ENCODE measurements at regions not wholly inside any gene's neighbourhood (a gene's known extent, or its start where the extent isn't known, plus 50 kb on each side); places are given as distances from the start of the nearest gene placed in this dataset.

- H3K4me3 ChIP-seq: no peak overlapping the region
- intact Hi-C loops (cut with micrococcal nuclease): no loop called here
- no peaks in the 10 kb centered on the region for H3K36me3 ChIP-seq
- no peaks in the 10 kb centered on the region for H3K27me3 ChIP-seq (ENCODE audit: low read depth)
- no peaks in the 10 kb centered on the region for H3K9me3 ChIP-seq (replicated peaks)
- DNase-seq: peak; percentile 14
- no peak overlapping the region for H3K27ac ChIP-seq (replicated peaks)
- TF ChIP-seq CTCF (IDR thresholded peaks at IDR 0.05; ENCODE audit: borderline replicate concordance): no peak
- H3K4me1 ChIP-seq: peaks cover 5% of the 10 kb centered on the region
Observed at GRCh38 chr17:77856551-77857305, 101.8 kb upstream of the TNRC6C start.

GRCh38 chr17:77857306-77857555, 101.3 kb upstream of the TNRC6C start:
- H3K36me3 ChIP-seq: no peaks in the 10 kb centered on the region
- peaks cover 5% of the 10 kb centered on the region for H3K4me1 ChIP-seq
- no peak overlapping the region for H3K4me3 ChIP-seq
- TF ChIP-seq CTCF (IDR thresholded peaks at IDR 0.05; ENCODE audit: borderline replicate concordance): no peak
- intact Hi-C loops (cut with micrococcal nuclease): no loop called here
- no peaks in the 10 kb centered on the region for H3K9me3 ChIP-seq (replicated peaks)
- H3K27me3 ChIP-seq (ENCODE audit: low read depth): no peaks in the 10 kb centered on the region
- DNase-seq: no peak
- no peak overlapping the region for H3K27ac ChIP-seq (replicated peaks)

- intact Hi-C loops (cut with micrococcal nuclease): no loop called here
- no peak for TF ChIP-seq CTCF (IDR thresholded peaks at IDR 0.05; ENCODE audit: borderline replicate concordance)
- Histone ChIP-seq H3K4me3 (no peak overlapping the region), H3K9me3 (replicated peaks) (no peaks in the 10 kb centered on the region), H3K4me1 (peaks cover 5% of the 10 kb centered on the region), H3K36me3 (no peaks in the 10 kb centered on the region), H3K27ac (replicated peaks) (no peak overlapping the region), H3K27me3 (ENCODE audit: low read depth) (no peaks in the 10 kb centered on the region)
- no peak for DNase-seq
Observed at GRCh38 chr17:77857613-77858012, 100.9 kb upstream of the TNRC6C start.

DNA sequence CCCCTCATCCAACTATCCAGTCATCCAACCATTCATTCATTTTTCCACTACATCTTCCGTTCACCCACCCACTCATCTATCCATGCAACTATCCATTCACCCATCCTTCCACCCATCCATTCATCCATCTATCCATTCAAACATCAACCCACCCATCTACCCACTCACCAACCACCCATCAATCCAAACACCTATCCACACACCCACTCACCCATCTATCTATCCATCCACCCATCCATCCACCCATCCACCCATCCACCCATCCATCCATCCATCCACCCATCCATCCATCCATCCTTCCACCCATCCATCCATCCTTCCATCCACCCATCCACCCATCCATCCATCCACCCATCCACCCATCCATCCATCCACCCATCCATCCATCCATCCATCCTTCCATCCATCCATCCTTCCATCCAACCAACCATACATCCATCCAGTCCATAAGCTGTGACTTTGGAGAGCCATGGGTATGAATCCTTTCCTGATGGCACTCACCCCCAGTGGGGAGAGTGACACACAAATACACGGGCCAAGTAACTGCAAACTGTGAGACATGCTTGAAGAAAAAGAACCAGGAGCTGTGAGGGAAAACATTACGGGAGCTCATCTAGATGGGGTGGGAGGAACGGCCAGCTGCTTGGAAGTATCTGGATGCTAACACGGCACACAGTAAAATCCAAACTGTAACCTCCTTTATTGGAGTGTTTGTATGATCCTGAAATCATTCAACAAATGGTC, 100.0 kb upstream of the TNRC6C start:
- Histone ChIP-seq H3K27ac (replicated peaks) (no peak overlapping the region), H3K4me1 (peaks cover 11% of the 10 kb centered on the region), H3K27me3 (ENCODE audit: low read depth) (no peaks in the 10 kb centered on the region), H3K9me3 (replicated peaks) (no peaks in the 10 kb centered on the region), H3K36me3 (no peaks in the 10 kb centered on the region), H3K4me3 (no peak overlapping the region)
- no peak for DNase-seq
- intact Hi-C loops (cut with micrococcal nuclease): no loop called here
- no peak for TF ChIP-seq CTCF (IDR thresholded peaks at IDR 0.05; ENCODE audit: borderline replicate concordance)

- Histone ChIP-seq H3K36me3 (no peaks in the 10 kb centered on the region), H3K9me3 (replicated peaks) (no peaks in the 10 kb centered on the region), H3K27me3 (ENCODE audit: low read depth) (no peaks in the 10 kb centered on the region), H3K27ac (replicated peaks) (no peak overlapping the region), H3K4me1 (peaks cover 19% of the 10 kb centered on the region), H3K4me3 (no peak overlapping the region)
- TF ChIP-seq CTCF (IDR thresholded peaks at IDR 0.05; ENCODE audit: borderline replicate concordance): no peak
- no peak for DNase-seq
- intact Hi-C loops (cut with micrococcal nuclease): no loop called here
Observed at GRCh38 chr17:77859035-77859810, 99.3 kb upstream of the TNRC6C start.

Data from left ventricle myocardium inferior (tissue), 1 donor.